Right atrium auricular region (tissue), 2 donors: ENCODE measurements at regions not wholly inside any gene's neighbourhood (a gene's known extent, or its start where the extent isn't known, plus 50 kb on each side); places are given as distances from the start of the nearest gene placed in this dataset.

Experiments used
- DNase-seq: peaks from one replicate; pipeline ENCODE4 v3.0.0-alpha.2; 2019; ENCODE audit warnings: low spot score
- H3K27ac ChIP-seq, 2 donors: fragments of 200-600 bp; sonication (generic); 1 replicate in 1 of 2; 2 replicates in 1 of 2; pipeline ENCODE4 v1.5.1; 2016 to 2019
- H3K27me3 ChIP-seq, 2 donors: fragments of 200-600 bp; sonication (generic); one replicate each; pipeline versions ENCODE4 v1.5.1 to v1.6.0; 2017 to 2019
- H3K36me3 ChIP-seq: fragments of 200-600 bp; sonication (generic); one replicate; pipeline ENCODE4 v1.5.1; 2016
- H3K4me1 ChIP-seq, 2 donors: fragments of 200-600 bp; sonication (generic); one replicate each; pipeline versions ENCODE4 v1.5.1 to v1.6.0; 2017 to 2019
- H3K4me3 ChIP-seq, 2 donors: fragments of 200-600 bp; sonication (generic); 1 replicate in 1 of 2; 2 replicates in 1 of 2; pipeline ENCODE4 v1.5.1; 2017 to 2019; ENCODE audit warnings: mild to moderate bottlenecking in 1 of 2, moderate library complexity in 1 of 2
- H3K9me3 ChIP-seq, 2 donors: fragments of 200-600 bp; sonication (generic); one replicate each; pipeline ENCODE4 v1.5.1; 2019
- TF ChIP-seq, protein P1 (sequence below), 2 donors: fragments of 200-600 bp; sonication (generic); IDR thresholded peaks; one replicate each; pipeline ENCODE4 v1.5.1; 2019; ENCODE audit warnings: antibody characterized with exemption in 2 of 2

DNA sequence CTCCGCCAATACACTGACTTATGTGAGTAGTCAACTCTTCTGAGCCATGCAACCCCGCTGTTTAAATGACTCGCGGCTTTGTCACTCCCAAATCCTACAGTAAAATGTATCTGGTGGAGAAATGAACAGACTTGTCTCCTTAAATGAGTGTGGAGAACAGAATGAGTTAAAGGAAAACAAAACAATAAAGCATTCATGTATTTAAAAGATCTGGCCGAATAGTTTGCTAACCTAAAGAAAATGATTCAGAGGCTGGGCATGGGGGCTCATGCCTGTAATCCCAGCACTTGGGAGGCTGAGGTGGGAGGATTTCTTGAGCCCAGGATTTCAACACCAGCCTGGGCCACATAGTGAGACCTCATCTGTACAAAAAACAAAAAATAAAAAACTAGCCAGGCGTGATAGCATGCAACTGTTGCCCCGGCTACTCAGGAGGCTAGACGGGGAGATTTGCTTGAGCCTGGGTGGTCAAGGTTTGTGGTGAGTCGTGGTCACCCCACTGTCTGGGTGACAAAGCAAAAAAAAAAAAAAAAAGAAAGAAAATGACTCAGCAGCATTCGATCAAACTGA lies 86.5 kb upstream of the PFKP start:
- Histone ChIP-seq H3K27ac (no peak overlapping the region), H3K4me1 (no peaks in the 10 kb centered on the region), H3K27me3 (no peaks in the 10 kb centered on the region), H3K4me3 (no peak overlapping the region), H3K36me3 (no peaks in the 10 kb centered on the region), H3K9me3 (no peaks in the 10 kb centered on the region)
- TF ChIP-seq, protein P1, sequence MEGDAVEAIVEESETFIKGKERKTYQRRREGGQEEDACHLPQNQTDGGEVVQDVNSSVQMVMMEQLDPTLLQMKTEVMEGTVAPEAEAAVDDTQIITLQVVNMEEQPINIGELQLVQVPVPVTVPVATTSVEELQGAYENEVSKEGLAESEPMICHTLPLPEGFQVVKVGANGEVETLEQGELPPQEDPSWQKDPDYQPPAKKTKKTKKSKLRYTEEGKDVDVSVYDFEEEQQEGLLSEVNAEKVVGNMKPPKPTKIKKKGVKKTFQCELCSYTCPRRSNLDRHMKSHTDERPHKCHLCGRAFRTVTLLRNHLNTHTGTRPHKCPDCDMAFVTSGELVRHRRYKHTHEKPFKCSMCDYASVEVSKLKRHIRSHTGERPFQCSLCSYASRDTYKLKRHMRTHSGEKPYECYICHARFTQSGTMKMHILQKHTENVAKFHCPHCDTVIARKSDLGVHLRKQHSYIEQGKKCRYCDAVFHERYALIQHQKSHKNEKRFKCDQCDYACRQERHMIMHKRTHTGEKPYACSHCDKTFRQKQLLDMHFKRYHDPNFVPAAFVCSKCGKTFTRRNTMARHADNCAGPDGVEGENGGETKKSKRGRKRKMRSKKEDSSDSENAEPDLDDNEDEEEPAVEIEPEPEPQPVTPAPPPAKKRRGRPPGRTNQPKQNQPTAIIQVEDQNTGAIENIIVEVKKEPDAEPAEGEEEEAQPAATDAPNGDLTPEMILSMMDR (IDR thresholded peaks at IDR 0.05): no peak
- no peak for DNase-seq

DNA sequence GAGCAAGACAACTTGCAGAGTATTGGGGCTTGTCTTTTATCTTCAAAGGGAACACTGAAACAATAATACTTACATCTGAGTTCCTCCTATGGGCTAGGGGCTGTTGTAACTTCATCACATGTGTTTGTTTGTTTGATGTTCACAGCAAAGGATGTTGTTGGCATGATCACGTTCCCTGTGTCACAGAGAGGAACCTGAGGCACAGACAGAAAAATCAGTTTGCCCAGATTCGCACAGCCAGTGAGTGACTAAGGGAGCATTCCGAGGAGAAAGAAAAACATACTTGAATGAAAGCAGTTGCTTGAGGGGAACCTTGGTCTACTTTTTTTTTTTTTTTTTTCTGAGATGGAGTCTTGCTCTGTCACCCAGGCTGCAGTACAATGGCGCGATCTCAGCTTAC lies 87.2 kb upstream of the PFKP start:
- Histone ChIP-seq H3K27ac (no peak overlapping the region), H3K36me3 (no peaks in the 10 kb centered on the region), H3K9me3 (no peaks in the 10 kb centered on the region), H3K4me1 (no peaks in the 10 kb centered on the region), H3K4me3 (no peak overlapping the region), H3K27me3 (no peaks in the 10 kb centered on the region)
- no peak for DNase-seq
- TF ChIP-seq, protein P1 (IDR thresholded peaks at IDR 0.05): no peak

DNA sequence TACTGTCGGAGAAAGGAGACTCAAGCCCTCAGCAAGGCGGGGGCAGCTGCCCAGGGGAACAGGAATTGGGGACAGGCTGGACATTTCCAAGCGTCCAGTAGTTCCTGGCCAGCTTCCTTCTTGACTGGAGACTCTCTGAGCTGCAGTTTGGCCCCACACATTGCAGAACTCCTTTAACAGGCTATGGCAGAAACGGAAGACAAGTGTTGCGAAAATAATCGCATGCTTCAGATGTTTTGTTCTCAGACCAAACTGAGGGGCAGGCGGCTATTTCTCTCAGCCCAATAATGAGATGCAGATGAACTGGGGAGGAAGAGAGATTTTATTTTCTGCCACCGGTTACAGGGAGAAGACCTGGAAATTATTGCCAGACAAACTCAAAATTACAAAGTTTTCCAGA lies 88.0 kb upstream of the PFKP start:
- TF ChIP-seq, protein P1 (IDR thresholded peaks at IDR 0.05): no peak
- Histone ChIP-seq H3K4me3 (no peak overlapping the region), H3K27ac (no peak overlapping the region), H3K4me1 (no peaks in the 10 kb centered on the region), H3K9me3 (no peaks in the 10 kb centered on the region), H3K36me3 (no peaks in the 10 kb centered on the region), H3K27me3 (no peaks in the 10 kb centered on the region)
- no peak for DNase-seq

DNA sequence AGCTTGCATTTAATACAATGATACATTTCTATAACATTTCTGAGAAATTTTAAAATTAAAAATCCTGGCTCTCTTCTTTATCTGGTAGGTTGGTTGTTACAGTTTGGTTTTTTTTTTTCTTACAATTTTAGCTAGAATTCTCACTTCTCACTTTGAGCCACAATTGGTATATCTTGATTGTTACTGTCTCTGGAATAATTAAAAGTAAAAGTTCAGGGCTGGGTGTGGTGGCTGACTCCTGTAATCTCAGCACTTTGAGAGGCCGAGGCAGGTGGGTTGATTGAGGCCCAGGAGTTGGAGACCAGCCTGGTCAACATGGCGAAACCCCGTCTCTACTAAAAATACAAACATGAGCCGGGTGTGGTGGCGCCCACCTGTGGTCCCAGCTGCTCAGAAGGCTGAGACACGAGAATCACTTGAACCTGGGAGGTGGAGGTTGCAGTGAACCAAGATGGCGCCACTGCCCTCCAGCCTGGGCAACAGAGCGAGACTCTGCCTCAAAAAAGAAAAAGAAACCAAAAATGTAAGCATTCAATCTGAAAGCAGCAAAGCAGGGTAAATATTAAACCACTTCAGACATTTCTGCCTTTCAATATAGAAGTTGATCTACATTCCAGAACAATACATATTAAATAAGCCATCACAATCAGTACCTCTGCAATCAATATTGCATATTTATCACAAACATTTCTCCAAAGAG lies 88.6 kb upstream of the PFKP start:
- H3K4me3 ChIP-seq: no peak overlapping the region
- no peak for DNase-seq
- no peak overlapping the region for H3K27ac ChIP-seq
- no peaks in the 10 kb centered on the region for H3K27me3 ChIP-seq
- H3K4me1 ChIP-seq: no peaks in the 10 kb centered on the region
- no peaks in the 10 kb centered on the region for H3K9me3 ChIP-seq
- TF ChIP-seq, protein P1 (IDR thresholded peaks at IDR 0.05): no peak
- H3K36me3 ChIP-seq: no peaks in the 10 kb centered on the region

DNA sequence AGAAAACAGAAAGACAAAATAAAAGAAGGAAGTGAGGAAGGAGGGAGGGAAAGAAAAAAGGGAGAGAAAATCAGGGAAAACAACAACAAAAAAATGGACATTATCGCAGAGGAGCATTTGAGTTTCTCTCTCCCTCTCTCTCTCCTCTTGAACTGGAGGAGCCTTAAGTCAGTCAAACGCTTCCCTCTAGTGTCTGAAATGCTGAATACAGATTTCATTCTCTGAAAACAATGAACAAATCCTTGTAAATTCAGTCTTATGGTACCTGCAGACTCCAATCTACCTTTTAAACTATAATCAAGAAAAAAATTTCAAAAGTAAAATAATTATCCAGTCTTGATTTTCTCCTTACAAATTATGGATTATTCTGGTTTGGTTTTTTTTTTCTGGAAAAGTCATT lies 89.2 kb upstream of the PFKP start:
- Histone ChIP-seq H3K4me3 (no peak overlapping the region), H3K27me3 (no peaks in the 10 kb centered on the region), H3K36me3 (no peaks in the 10 kb centered on the region), H3K9me3 (no peaks in the 10 kb centered on the region), H3K4me1 (no peaks in the 10 kb centered on the region), H3K27ac (no peak overlapping the region)
- TF ChIP-seq, protein P1 (IDR thresholded peaks at IDR 0.05): peak in 1 of 2 donors; percentile 52
- DNase-seq: no peak
